ENCODE measurements at regions not wholly inside any gene's neighbourhood (a gene's known extent, or its start where the extent isn't known, plus 50 kb on each side); places are given as distances from the start of the nearest gene placed in this dataset.
A peak's percentile ranks its signal among the peaks of the same experiment; 100 is the strongest.
"Not testable (repeated sequence)": the region's sequence is repeated elsewhere in the genome, so short reads cannot be mapped to it uniquely, and the experiment has no call there.

DNA sequence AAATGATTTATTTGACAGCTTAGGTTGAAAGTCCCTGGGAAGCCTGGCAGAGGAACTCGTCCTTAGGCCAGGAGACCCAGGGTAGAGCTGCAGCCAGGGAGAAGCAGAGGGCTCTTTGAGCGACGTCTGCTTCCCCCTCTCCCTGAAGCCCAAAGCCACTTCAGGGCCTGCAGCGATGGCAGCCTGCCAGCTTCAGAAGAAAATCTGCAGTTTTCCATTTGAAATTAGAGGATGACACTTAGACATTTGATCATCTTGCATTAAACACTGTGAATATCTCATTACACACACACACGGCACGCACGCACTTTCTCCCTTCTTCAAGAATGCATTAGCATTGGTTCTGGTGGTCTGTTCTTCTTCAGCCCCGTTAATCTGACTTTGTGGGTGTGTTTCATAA lies 96.5 kb downstream of the PLEKHG1 start:
- Histone ChIP-seq H3K27ac (no peak overlapping the region), H3K4me3 (no peak overlapping the region), H3K4me1 (peaks cover 0 to 71% (median 18%) of the 10 kb centered on the region in 9 donors), H3K36me3 (no peaks in the 10 kb centered on the region), H3K9me3 (no peaks in the 10 kb centered on the region), H3K27me3 (no peaks in the 10 kb centered on the region)
- no peak for TF ChIP-seq CTCF (IDR thresholded peaks at IDR 0.05)
- intact Hi-C loops (cut with DNase I) = no loop called here
- no peak for DNase-seq
- ATAC-seq = no peak
- 54 to 56% methylated on average over 8 of the region's 8 CpGs for WGBS, 2 donors

- 96 to 100% methylated on average over 3 of the region's 3 CpGs for WGBS, 2 donors
- H3K27ac ChIP-seq; H3K4me3 ChIP-seq; H3K9me3 ChIP-seq; DNase-seq; H3K27me3 ChIP-seq; intact Hi-C loops (cut with DNase I); ATAC-seq; H3K36me3 ChIP-seq: not testable (repeated sequence)
- H3K4me1 ChIP-seq = peaks cover 0 to 63% (median 11%) of the 10 kb centered on the region in 9 donors
Observed at GRCh38 chr6:150696918-150697317, 97.2 kb downstream of the PLEKHG1 start.

DNA sequence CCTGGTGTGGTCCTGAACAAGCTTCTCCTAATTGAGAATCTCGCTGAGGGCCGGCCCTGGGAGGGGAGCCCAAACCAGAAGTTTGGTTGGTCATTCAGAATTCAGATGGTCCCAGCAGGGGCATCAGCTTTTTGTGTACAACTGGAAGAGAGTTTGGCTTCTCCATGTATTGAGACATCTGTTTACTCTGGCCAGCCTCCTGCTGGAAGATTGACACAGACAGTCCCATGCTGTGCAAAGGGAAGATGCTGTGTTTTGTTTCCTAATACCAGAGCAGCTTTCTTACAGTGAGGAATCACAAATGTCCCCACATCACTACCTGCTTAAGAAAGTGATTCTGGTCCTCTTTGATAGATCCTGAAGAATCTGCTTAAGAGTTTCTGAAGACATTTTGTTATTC lies 97.8 kb downstream of the PLEKHG1 start:
- Histone ChIP-seq H3K9me3 (no peaks in the 10 kb centered on the region), H3K4me3 (no peak overlapping the region), H3K27ac (no peak overlapping the region), H3K4me1 (peaks cover 0 to 57% (median 6%) of the 10 kb centered on the region in 9 donors), H3K27me3 (no peaks in the 10 kb centered on the region), H3K36me3 (no peaks in the 10 kb centered on the region)
- TF ChIP-seq CTCF (IDR thresholded peaks at IDR 0.05) = no peak
- intact Hi-C loops (cut with DNase I) = no loop called here
- DNase-seq (peak in 1 of 2 donors; percentile 17), ATAC-seq (peak in 6 of 8 donors; percentile 29 to 67 (median 56))
- 60 to 89% methylated on average over 2 of the region's 2 CpGs for WGBS, 2 donors

DNA sequence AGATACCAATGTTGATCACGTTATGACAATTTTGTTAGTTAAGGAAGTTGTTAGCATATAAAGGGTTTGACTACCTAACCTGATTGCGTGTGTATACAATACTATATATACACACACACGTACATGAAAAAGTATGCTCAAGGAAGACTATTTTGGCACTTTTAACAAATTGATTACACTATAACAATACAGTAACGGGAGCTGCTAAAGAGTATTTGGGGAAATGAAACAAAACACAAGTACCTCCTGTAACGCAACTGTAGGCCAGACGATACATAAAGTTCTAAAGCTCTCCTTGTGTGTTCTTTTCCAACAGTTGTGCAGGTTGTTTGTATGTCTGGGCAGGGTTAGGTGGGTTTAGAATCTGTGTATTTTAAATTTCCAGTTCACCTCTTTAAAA lies 98.7 kb downstream of the PLEKHG1 start:
- TF ChIP-seq CTCF (IDR thresholded peaks at IDR 0.05) = no peak
- 74 to 87% methylated on average over 6 of the region's 6 CpGs for WGBS, 2 donors
- peaks cover 0 to 57% (median 6%) of the 10 kb centered on the region in 9 donors for H3K4me1 ChIP-seq
- no peak overlapping the region for H3K27ac ChIP-seq
- ATAC-seq = no peak
- no peaks in the 10 kb centered on the region for H3K27me3 ChIP-seq
- H3K36me3 ChIP-seq = no peaks in the 10 kb centered on the region
- no peak for DNase-seq
- H3K9me3 ChIP-seq = no peaks in the 10 kb centered on the region
- H3K4me3 ChIP-seq = no peak overlapping the region
- intact Hi-C loops (cut with DNase I) = no loop called here

GRCh38 chr6:150702675-150703074 lies 103.0 kb downstream of the PLEKHG1 start:
- no peaks in the 10 kb centered on the region for H3K36me3 ChIP-seq
- WGBS, 2 donors = 57 to 72% methylated on average over 6 of the region's 6 CpGs
- H3K4me1 ChIP-seq = peaks cover 0 to 40% (median 8%) of the 10 kb centered on the region in 9 donors
- intact Hi-C loops (cut with DNase I) = no loop called here
- TF ChIP-seq CTCF (IDR thresholded peaks at IDR 0.05) = no peak
- DNase-seq (no peak), ATAC-seq (peak in 2 of 8 donors; percentile 63 to 69)
- no peaks in the 10 kb centered on the region for H3K27me3 ChIP-seq
- H3K27ac ChIP-seq = no peak overlapping the region
- H3K4me3 ChIP-seq = no peak overlapping the region
- no peaks in the 10 kb centered on the region for H3K9me3 ChIP-seq

Data from heart right ventricle (tissue), 16 donors.